Activated CD4-positive, alpha-beta T cell treated with anti-CD3 and anti-CD28 coated beads, Interleukin-2, Interleukin-4, amounts not matched to agents 100 ng/mL and 50 ng/mL, durations not matched to agents 16 hours and 8 hours (primary cell): ENCODE measurements at regions not wholly inside any gene's neighbourhood (a gene's known extent, or its start where the extent isn't known, plus 50 kb on each side); places are given as distances from the start of the nearest gene placed in this dataset.

Source experiments
- DNase-seq: peaks from one replicate; pipeline ENCODE4 v3.0.0-alpha.2; 2020; ENCODE audit warnings: low spot score

GRCh38 chr13:61029064-61029463 lies 386.6 kb downstream of the PCDH20 start:
- no peak for DNase-seq

DNA sequence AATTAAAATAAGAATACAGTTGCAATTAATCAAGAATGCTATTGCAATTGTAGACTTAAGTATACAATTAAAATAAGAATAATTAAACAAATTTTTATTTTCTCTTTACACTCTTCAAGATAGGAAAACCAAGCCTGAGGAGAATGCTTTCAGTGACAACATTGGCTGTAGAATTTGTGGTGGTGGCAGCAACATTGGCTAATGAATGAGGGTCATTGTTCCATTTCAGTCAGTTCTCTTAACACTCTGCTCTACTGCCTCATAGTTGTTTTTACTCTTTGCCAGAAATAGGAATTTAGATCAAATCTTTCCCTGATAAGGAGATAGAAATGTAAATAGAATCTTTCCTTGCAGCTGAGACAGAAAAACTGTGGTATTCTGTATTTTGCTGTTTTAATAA lies 391.6 kb downstream of the PCDH20 start:
- DNase-seq, result no peak

GRCh38 chr13:61021838-61022237 lies 393.8 kb downstream of the PCDH20 start:
- no peak for DNase-seq

- DNase-seq, result no peak
These were observed 401.9 kb downstream of the PCDH20 start for GRCh38 chr13:61013796-61014195.

DNA sequence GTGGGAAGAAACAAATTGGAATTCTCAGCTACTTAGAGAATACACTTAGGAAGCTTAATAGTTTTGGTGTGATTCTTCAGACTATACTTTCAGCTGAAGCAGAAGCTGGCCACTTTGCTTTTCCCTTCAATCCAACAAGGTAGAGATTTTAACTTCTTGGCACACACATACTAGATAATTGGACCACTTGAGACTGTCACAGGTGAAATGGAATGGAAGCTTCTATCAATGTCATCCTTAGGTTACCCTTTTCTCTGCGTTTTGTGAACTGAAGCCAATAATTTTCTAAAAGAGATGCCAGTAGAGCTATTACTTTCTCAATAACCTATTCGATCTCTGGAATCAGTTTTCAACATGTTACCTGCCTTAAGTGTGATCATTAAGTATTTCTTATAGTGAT lies 405.3 kb downstream of the PCDH20 start:
- no peak for DNase-seq

DNA sequence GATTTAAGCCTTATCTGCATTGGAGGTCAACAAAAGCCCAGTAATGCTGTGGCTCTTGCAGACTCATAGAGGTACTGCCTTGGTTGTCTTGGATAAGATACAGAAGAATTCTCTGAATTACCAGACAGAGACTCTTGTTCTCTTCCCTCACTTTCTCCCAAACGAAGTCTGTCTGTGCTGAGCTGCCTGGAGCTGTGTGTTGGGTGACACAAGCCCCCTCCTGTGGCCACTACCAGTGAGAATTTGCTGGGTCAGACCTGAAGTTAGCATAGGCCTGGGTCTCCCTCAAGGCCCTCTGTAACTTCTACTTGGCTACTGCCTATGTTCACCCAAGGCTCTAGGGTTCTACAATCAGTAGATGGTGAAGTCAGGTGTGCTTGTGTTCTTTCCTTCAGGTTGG lies 413.0 kb downstream of the PCDH20 start:
- DNase-seq, result no peak

- no peak for DNase-seq
These were observed 425.5 kb downstream of the PCDH20 start for GRCh38 chr13:60990032-60990733.

DNA sequence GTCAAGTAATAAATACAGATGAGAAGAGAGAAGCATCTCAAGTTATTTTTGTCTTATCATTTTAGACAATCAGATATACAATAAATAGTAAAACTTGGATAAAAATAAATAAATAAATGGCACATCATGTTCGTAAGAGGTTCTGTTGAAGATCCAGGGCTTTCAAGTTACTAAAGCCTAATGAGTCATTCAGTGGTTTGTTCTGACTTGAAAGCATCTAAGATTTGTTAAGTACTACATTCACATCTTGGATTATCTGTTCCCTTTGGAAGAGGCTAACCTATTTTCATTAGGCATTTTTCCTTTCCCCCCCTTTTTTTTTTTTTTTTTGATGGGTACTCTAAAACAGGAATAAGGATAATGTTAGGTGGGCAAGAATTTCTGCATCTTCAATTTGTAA lies 429.3 kb downstream of the PCDH20 start:
- no peak for DNase-seq

DNA sequence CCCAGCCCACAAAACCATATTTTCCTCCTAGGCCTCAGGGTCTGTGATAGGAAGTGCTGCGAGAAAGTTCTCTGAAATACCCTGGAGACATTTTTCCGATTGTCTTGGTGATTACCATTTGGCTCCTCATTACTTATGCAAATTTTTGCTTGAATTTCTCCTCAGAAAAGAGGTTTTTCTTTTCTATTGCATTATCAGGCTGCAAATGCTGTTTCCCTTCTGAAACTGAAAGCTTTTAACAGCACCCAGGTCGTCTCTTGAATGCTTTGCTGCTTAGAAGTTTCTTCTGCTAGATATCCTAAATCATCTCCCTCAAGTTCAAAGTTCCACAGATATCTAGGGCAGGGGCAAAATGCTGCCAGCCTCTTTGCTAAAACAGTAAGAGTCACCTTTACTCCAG lies 434.2 kb downstream of the PCDH20 start:
- DNase-seq, result no peak

GRCh38 chr13:60976367-60976766 lies 439.3 kb downstream of the PCDH20 start:
- no peak for DNase-seq

GRCh38 chr13:60974296-60974695 lies 441.4 kb downstream of the PCDH20 start:
- DNase-seq, result no peak

GRCh38 chr13:60973529-60973928 lies 442.1 kb downstream of the PCDH20 start:
- DNase-seq, result no peak

DNA sequence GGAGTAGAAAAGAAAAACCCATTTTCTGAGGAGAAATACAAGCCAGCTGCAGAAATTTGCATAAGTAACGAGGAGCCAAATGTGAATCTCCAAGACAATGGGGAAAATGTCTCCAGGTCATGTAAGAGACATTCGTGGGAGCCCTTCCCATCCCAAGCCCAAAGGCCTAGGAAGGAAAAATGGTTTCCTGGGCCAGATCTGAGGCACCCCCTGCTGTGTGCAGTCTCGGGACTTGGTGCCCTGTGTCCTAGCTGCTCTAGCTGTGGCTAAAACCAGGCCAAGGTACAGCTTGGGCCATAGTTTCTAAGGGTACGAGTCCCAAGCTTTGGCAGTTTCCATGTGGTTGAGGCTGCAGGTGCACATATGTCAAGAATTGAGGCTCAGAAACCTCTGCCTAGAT lies 444.9 kb downstream of the PCDH20 start:
- no peak for DNase-seq

DNA sequence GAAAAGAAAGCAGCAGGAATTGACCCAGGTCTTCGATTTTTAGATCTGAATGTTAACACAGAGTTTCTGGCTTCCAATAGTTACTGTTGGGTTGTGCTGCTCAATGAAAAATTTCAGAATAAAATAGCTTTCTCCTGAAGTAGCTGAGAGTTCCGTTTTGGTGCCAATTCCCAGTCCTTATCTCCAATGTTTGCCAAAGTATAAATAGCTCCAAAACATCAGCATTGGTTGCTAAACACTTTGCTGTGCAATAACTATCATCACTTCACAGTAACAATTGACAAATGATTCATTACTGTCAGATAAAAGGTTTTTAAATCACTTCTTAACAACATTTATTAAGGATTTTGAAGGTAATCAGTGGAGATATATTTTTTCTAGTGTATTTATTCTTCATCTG lies 446.0 kb downstream of the PCDH20 start:
- DNase-seq, result no peak

DNA sequence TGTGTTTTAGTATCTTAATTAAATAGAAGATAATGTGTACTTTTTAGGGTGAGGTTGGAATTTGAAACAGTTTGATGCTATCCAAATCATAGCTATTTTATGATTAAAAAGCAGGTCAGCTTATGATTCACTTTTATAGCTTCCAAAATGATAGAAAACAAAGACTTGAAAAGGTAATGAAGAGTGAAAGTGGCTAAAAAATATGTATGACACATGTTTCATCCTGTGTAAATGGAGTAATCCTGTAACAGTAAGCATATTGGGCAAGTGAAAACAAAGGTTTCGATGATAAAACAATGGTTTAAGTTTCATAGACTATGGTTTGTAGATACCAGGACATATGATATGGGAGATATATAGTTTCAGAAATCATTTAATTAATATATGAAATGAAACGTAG lies 456.2 kb downstream of the PCDH20 start:
- DNase-seq, result no peak

DNA sequence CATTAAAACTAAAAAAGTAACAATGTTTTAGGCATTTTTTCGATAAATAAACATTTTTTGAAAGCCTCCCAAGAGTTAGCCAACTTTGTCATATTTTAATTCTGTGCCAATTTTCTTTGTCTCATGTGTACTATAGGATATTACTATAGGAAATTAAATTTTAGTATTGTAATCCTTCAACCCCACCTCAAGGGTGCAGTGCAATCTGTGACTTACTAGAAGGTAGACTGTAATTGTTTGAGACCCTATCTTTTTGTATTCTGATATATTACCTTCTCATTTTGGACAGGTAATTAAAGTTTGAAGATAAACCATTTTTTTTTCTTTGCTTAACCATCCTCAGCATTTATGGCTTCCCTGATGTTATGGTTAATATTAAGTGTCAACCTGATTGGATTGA lies 457.8 kb downstream of the PCDH20 start:
- DNase-seq, result no peak

GRCh38 chr13:60945396-60945795 lies 470.3 kb downstream of the PCDH20 start:
- no peak for DNase-seq

GRCh38 chr13:60944863-60945262 lies 470.8 kb downstream of the PCDH20 start:
- DNase-seq, result no peak

GRCh38 chr13:60944016-60944415 lies 471.6 kb downstream of the PCDH20 start:
- no peak for DNase-seq

DNA sequence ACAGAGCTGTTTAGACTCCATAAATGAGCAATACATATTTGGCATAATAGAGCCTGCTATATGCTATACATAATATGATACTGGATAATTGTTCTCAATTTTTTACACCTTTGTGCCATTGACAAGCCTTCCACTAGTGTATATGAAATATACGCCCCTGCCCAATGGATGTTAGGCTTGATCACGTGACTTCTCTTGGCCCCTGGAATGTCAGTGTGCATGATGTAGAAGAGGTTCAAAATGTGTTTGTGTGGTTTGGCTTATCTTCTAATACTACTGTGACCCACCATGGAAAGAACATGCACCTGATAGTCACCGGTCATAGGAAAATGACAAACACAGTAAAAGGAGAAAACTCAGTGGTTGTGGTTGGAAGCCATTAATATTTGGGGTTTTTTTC lies 479.4 kb downstream of the PCDH20 start:
- no peak for DNase-seq

- DNase-seq, result no peak
These were observed 482.0 kb downstream of the PCDH20 start for GRCh38 chr13:60933638-60934037.

DNA sequence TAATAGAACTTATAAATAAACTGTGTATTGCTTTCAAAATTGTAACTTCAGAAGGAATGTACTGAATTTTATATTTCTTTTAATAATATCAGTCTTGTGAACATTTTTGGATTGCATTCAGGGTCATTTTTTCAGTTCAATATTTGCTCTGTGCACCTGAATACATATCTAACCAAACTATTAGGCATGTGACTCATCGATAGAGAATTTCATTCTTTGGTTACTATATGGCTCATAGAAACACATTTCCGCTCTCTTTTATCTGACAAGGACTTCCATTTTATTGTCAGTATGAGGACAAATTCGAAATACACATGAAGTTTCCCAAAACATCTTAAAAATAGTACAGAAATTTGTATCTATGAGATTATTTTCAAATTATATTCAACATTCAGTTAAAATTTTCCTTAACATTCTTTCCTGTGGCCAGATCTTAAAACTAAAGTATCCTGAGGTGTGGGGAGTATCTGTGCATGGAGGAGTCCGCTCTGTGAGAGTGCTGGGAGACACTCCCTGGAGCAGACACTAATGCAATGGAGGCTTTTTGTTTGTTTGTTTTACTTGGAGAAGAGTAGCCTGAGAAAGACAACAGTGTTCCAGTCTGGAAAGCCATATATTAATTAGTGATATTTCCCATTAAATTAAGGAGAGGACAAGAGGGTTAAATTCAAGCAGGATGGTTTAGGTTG lies 483.6 kb downstream of the PCDH20 start:
- DNase-seq, result no peak

DNA sequence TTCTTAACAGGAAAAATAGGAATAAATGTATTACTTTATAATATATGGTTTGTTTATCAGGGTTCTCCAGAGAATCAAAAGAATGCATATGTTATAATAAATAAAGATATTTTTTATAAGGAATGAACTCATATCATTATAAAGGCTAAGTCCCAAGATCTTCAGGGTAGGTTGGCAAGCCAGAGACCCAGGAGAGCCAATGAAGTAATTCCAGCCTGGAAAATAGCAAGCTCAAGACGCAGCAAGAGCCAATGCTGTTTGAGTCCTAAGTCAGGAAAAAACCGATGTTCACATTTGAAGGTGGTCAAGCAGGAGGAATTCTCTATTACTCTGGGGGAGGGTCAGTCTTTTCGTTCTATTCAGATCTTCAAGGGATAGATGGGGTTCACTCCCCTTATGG lies 490.0 kb downstream of the PCDH20 start:
- DNase-seq, result no peak

GRCh38 chr13:60924856-60925255 lies 490.8 kb downstream of the PCDH20 start:
- DNase-seq, result no peak
